ENCODE measurements at regions not wholly inside any gene's neighbourhood (a gene's known extent, or its start where the extent isn't known, plus 50 kb on each side); places are given as distances from the start of the nearest gene placed in this dataset.

- TF ChIP-seq SOX6 (IDR thresholded peaks at IDR 0.05) (no peak), SOX6 (CRISPR knock-in tag; IDR thresholded peaks at IDR 0.05) (peak; percentile 95), TSC22D2 (CRISPR knock-in tag; IDR thresholded peaks at IDR 0.05; ENCODE audit: borderline replicate concordance) (no peak), ZNF326 (CRISPR knock-in tag; IDR thresholded peaks at IDR 0.05; ENCODE audit: borderline replicate concordance) (no peak), ZBTB14 (CRISPR knock-in tag; IDR thresholded peaks at IDR 0.05) (no peak), SALL2 (CRISPR knock-in tag; IDR thresholded peaks at IDR 0.05) (peak; percentile 77), ZNF598 (CRISPR knock-in tag; IDR thresholded peaks at IDR 0.05; ENCODE audit: borderline replicate concordance) (peak; percentile 70; the same call in 1 of the 2 replicates), ZNF746 (CRISPR knock-in tag; IDR thresholded peaks at IDR 0.05) (peak; percentile 94), ZC3H13 (CRISPR knock-in tag; IDR thresholded peaks at IDR 0.05) (peak; percentile 61; the same call in 1 of the 2 replicates), ZMYM4 (CRISPR knock-in tag; IDR thresholded peaks at IDR 0.05) (peak; percentile 97), NFIB (CRISPR knock-in tag; IDR thresholded peaks at IDR 0.05; ENCODE audit: borderline replicate concordance) (no peak), HNF4G (IDR thresholded peaks at IDR 0.05; ENCODE audit: borderline replicate concordance, low read depth, low read length) (peak; percentile 83; the same call in 1 of the 2 replicates), HNF4G (CRISPR knock-in tag; IDR thresholded peaks at IDR 0.05; ENCODE audit: borderline replicate concordance, low read depth) (peak; percentile 94), MYPOP (CRISPR knock-in tag; IDR thresholded peaks at IDR 0.05) (peak; percentile 63; the same call in 1 of the 2 replicates), ZNF260 (CRISPR knock-in tag; IDR thresholded peaks at IDR 0.05; ENCODE audit: borderline replicate concordance, low read depth) (no peak), FIP1L1 (IDR thresholded peaks at IDR 0.05; ENCODE audit: borderline replicate concordance, insufficient read depth, low read depth, low read length) (no peak), ZBTB25 (CRISPR knock-in tag; IDR thresholded peaks at IDR 0.05) (peak; percentile 38; the same call in 1 of the 2 replicates), CCAR2 (optimal IDR thresholded peaks at IDR 0.05; ENCODE audit: low read depth, low read length) (peak; percentile 55), GTF2F1 (IDR thresholded peaks at IDR 0.05; ENCODE audit: low read length) (peak; percentile 92; the same call in 1 of the 2 replicates)
- TF ChIP-seq, protein P1, sequence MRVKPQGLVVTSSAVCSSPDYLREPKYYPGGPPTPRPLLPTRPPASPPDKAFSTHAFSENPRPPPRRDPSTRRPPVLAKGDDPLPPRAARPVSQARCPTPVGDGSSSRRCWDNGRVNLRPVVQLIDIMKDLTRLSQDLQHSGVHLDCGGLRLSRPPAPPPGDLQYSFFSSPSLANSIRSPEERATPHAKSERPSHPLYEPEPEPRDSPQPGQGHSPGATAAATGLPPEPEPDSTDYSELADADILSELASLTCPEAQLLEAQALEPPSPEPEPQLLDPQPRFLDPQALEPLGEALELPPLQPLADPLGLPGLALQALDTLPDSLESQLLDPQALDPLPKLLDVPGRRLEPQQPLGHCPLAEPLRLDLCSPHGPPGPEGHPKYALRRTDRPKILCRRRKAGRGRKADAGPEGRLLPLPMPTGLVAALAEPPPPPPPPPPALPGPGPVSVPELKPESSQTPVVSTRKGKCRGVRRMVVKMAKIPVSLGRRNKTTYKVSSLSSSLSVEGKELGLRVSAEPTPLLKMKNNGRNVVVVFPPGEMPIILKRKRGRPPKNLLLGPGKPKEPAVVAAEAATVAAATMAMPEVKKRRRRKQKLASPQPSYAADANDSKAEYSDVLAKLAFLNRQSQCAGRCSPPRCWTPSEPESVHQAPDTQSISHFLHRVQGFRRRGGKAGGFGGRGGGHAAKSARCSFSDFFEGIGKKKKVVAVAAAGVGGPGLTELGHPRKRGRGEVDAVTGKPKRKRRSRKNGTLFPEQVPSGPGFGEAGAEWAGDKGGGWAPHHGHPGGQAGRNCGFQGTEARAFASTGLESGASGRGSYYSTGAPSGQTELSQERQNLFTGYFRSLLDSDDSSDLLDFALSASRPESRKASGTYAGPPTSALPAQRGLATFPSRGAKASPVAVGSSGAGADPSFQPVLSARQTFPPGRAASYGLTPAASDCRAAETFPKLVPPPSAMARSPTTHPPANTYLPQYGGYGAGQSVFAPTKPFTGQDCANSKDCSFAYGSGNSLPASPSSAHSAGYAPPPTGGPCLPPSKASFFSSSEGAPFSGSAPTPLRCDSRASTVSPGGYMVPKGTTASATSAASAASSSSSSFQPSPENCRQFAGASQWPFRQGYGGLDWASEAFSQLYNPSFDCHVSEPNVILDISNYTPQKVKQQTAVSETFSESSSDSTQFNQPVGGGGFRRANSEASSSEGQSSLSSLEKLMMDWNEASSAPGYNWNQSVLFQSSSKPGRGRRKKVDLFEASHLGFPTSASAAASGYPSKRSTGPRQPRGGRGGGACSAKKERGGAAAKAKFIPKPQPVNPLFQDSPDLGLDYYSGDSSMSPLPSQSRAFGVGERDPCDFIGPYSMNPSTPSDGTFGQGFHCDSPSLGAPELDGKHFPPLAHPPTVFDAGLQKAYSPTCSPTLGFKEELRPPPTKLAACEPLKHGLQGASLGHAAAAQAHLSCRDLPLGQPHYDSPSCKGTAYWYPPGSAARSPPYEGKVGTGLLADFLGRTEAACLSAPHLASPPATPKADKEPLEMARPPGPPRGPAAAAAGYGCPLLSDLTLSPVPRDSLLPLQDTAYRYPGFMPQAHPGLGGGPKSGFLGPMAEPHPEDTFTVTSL (CRISPR knock-in tag; IDR thresholded peaks at IDR 0.05; ENCODE audit: borderline replicate concordance) = peak; percentile 94
Measured at GRCh38 chr1:229221106-229222019, 49.5 kb upstream of the RAB4A start (continued).

Data from HepG2 (cell line).